DMS79 treated with DMSO at 0.1 percent for 48 hours (cell line): ENCODE measurements at regions not wholly inside any gene's neighbourhood (a gene's known extent, or its start where the extent isn't known, plus 50 kb on each side); places are given as distances from the start of the nearest gene placed in this dataset.

ENCODE experiments used
- DNase-seq: peaks from one replicate; lab custom pipeline; 2025; lab: John Stamatoyannopoulos, UW

- DNase-seq, result peak; percentile 74
Measured at GRCh38 chr3:184508938-184509337, 52.6 kb upstream of the EPHB3 start.

GRCh38 chr3:184511741-184512140, 49.8 kb upstream of the EPHB3 start:
- DNase-seq, result no peak
